Astrocyte of the hippocampus (primary cell): ENCODE measurements at regions not wholly inside any gene's neighbourhood (a gene's known extent, or its start where the extent isn't known, plus 50 kb on each side); places are given as distances from the start of the nearest gene placed in this dataset.
"Not testable (repeated sequence)": the region's sequence is repeated elsewhere in the genome, so short reads cannot be mapped to it uniquely, and the experiment has no call there.

ENCODE experiments used
- DNase-seq: peaks from one replicate; pipeline ENCODE4 v3.0.0; 2011; ENCODE audit warnings: low read depth, low spot score

DNA sequence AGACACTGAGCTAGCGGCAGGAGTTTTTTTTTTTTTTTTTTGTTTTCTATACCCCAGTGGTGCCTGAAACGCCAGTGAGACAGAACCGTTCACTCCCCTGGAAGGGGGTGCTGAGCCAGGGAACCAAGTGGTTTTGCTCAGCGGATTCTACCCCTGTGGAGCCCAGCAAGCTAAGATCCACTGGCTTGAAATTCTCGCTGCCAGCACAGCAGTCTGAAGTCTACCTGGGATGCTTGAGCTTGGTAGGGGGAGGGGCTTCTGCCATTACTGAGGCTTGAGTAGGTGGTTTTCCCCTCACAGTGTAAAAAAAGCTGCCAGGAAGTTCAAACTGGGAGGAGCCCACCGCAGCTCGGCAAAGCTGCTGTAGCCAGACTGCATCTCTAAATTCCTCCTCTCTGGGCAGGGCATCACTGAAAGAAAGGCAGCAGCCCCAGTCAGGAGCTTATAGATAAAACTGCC is 173.0 kb downstream of the DMAC1 start:
- not testable (repeated sequence) for DNase-seq

- DNase-seq, result no peak
Measured at GRCh38 chr9:7622481-7622880, 177.1 kb downstream of the DMAC1 start.

DNA sequence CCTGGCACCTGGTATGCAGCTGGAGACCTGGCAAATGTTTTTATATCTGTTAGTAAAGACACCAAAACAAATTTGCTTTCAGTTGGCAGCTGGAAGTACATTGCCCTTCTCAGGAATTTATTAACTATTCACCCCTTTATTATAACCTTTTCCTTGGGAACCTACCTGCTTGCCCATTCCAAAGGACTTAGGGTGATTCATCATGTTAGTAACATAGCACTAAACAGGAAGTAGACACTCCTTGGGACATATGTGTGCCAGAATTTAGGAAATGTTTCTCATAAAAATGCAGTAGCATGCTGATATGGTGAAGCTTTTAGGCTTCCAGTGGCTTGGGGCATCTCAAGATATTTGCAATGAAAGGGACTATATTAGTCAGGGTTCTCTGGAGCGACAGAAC is 184.2 kb downstream of the DMAC1 start:
- no peak for DNase-seq

DNA sequence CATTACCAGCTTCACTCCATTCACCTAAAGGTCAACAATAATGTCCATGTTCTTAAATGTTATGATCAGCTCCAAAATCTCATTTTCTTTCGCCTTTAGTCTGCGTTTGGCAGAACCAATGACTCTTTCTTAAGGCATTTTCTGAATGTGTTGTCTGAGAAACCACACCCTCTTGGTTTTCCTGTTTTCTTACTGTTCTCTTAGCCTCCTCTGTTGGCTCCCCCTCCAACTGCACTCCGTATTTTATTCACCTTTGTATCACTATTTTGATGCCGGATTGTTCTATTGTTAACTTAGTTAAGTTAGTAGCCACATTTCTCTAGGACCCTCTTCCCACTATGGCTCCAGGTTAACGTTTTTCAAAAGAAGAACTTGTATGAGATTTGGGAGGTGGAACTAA is 185.6 kb downstream of the DMAC1 start:
- no peak for DNase-seq

- no peak for DNase-seq
Measured at GRCh38 chr9:7608261-7608660, 191.3 kb downstream of the DMAC1 start.

DNA sequence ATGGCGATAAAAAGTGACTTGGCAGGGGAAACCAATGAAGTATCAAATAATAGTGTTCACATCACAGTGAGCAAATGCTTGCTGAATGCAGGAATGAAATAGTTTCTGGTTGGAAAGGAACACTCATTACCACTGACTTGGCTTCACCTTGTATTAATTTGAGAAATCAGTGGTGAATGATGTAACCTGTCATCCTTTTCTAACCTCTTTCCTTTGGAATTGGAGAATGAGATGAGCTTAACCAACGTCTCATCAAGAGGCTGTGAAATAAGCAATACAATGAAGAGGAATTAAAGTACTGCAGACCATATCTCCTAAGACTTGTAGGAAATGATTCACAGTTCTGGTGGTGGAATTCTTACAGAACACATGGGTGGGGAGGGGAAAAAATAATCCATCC is 192.2 kb downstream of the DMAC1 start:
- DNase-seq, result peak; percentile 26

- DNase-seq, result peak; percentile 22
Measured at GRCh38 chr9:7606591-7606990, 193.0 kb downstream of the DMAC1 start.

DNA sequence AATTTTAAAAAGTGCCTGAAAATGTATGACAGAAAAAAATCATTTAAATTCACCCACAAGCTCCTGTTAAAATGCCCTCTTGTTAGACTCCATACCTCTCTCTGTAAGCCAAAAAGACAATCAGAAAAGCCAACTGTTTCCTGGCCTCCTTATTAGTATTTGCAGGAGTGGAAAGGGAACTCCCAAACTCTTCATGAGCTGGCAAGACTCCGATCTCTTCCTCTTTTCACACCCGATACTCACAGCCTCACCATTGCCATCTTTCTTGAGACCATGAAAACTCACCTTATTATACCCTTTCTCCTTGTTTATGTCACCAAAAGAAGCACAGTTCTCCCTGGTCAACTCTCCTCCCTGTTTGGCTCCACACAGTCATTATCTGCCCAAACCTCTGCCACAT is 197.8 kb downstream of the DMAC1 start:
- no peak for DNase-seq

- DNase-seq, result no peak
Measured at GRCh38 chr9:7597716-7598115, 201.9 kb downstream of the DMAC1 start.

DNA sequence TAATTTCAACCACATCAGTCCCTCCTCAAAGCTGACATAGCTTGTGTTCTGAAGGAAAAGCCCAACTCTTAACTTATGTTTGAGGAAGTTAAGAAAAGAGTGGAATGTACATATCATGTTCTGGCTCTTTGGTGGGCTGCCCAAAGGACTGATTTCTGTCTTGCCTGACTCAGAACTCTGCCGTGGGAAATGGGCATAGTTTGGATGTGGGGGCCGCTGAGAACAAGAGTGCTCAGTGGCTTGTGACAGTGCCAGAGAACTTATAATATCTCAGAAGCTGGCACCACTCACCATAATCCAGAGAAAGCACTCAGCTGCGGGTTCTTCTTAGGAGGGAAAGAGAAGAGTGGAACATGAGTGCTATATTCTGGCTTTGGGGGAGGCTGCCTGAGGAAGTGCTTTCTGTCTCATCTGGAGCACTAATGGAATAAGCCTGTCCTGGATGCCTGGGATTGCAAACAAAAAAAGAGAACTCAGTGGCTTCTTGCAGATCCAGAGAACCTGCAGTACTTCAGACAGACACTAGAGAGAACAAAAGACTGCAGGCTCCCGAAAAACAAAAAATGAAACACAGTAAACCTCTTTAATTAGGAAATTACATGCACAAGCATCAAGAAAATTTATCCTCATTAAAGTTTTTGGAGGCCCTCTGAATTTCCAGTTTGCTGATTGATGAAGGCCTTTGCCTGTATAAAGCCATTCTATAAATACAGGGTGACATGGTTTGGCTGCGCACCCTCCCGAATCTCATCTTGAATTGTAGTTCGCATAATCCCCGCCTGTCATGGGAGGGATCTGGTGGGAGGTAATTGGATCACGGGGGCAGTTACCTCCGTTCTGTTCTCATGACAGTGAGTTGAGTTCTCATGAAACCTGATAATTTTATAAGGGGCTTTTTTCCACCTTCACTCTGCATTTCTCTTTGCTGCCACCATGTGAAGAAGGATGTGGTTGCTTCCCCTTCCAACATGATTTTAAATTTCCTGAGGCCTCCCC is 207.0 kb downstream of the DMAC1 start:
- DNase-seq, result no peak

DNA sequence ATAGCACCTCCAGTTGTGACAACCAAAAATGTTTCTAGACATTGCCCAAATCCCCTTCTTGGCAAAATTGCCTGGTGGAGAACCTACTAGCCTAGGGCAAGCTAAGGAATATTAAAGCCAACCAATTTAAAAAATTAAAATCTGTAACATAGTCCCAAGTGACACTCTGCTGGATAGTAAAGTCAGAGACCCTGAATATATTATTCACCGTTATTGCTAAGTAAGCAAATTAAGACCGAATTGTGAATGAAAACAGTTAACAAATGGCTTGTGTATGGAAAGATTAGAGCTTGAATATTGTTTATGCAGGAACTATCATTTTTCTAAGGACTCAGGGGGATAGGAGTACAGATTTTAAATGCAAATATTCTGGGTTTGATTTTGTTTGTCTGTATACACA is 208.1 kb downstream of the DMAC1 start:
- no peak for DNase-seq

- DNase-seq, result no peak
Measured at GRCh38 chr9:7580568-7580967, 219.0 kb downstream of the DMAC1 start.

DNA sequence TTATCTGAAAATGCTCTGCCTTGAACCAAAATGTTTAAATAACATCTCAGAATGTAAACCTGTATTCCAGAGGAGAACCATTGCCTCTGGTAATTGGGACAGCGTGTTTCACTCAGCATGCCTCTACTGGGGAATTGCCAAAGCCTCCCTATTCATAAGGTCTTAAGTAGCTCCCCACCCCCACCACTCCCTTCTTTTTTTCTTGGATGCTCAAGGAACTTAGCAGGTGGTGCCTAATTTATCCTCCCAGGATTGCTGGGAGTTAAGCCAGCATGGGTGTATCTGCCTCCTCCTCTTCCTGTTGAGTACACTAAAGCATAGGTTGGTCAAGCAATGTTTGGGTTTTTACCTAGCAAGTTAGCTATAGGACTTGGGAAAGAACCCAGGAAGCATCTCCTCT is 220.2 kb downstream of the DMAC1 start:
- no peak for DNase-seq

DNA sequence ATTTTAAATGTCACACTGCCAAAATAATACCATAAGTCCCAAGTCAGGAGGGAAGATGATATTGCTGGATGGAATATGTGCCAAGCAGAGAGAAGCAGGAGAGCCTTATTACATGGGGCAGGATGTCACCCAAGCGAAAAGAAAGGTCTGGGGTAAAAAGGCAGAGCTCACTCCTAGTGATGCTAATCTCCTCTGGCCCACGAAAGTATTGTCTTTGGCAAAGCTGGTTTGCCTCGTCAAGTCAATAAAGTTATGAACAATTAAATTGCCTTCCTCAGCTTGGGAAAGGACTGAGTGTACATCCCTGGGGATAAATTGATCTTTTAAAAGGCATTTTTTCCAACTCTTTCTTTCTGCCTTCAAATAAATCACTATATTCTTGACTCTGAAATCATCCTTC is 220.6 kb downstream of the DMAC1 start:
- DNase-seq, result no peak

DNA sequence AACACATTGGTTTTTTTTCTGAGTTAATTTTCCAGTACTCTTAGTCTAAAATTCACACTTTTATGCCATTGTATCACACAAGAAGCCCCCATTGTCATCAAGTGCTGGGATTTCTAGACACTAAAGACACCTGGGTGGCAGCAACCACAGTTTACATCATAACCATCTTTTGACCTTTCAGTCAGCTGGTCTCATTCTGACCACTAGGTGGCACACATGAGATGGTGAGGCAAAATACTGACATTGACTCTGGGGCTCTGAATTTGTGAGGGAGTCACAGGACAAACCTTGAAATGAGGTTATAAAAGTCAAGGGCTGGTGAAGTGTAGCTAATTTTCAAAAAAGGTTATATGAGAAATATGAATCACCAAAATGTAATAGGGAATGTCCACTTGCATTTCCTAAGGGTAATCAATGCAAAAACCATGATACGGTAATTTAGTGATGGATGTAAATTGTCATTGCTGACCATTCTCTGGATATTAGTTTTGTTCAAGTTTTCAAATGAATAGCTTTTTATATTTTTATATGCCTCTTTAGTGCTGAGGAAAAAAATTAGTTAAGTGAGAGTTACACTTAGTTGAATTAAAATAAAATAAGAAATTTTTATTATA is 229.4 kb downstream of the DMAC1 start:
- DNase-seq, result peak; percentile 74

DNA sequence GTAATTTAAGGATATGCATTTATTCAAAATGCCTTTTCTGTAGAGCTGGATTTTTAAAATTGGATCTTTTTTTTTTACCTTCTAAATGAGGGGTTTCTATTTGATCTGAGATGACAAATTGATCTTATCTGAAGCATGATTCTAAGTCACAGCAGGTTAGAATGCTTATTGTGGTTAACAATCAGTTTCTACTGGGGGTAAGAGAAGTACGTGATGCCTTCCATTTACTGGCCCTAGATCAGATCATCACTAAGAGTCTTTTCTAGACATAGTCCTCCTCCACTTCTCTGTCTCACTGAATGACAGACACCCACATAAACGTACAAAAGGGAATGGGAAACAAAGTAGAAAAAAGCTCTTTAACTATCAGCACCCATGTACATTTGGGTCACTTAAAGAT is 231.9 kb downstream of the DMAC1 start:
- no peak for DNase-seq

DNA sequence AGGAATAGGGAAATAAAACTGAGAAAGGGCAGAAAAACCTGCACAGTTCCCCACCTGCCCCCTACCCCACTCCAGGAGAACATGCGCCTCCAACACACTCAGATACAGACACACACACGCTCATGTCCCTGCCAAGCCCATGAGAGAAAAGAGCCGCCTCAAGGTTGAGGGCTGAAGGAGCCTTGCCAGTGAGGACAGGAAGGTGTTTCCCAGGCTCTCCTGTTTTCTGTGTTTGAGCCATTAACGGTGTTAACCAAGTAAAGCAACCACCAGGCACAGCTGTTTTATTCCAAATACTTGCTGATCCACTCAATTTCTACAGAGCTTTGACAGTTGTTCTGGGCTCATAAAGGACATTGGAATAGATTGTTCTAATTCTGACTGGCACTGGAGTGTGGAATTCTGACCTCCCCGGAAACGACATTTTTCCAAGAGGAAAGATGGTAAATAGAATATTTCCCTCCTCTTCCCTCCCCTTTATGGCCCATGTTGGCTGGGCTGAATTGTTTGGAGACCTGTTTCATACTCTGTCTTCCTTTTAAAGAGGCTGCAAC is 238.0 kb downstream of the DMAC1 start:
- no peak for DNase-seq

DNA sequence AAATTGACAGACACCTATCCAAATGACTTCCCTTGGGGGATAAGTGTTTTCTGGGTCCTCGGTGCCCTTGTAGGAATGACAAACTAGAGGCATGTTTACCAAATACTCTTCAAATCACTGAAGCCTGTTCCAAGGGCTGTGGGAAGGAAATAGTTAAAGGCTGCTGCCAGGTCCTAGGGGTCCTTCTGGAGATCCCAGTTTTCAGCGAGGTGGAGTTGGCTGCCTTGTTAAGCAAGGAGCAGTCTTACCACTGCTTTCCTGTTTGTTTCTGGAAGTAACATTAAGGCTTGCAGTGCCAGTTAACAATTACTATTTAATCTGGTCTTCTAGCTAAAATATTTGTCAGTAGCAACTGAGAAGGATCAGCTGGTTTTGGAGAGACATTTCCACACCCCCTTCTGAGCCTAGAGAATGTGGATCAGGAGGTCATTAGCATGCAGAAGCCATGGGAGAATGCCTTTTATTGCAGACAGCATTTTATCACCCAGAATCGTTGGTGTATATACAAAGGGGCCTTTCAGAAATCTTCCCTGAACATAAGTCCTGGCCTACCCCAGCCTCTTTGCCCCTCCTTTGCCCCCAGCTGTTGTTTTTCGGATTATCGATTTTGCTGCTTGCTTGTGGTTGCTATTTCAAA is 238.8 kb downstream of the DMAC1 start:
- DNase-seq, result no peak

DNA sequence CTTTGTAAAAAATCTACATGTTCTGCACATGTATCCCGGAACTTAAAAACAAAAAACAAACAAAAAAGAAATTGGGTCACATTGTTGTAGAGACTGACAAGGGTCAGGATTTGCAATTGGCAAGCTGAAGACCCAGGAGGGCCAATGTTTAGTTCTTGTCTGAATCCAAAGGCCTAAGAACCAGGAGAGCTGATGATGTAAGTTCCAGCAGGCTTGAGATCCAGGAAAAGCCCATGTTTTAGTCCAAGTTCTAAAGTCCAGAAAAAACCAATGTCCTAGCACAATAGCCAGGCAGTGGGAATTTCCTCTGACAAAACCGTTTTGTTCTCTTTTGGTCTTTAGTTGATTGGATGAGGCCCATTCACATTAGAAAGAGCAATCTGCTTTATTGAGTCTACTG is 244.9 kb downstream of the DMAC1 start:
- DNase-seq, result no peak

GRCh38 chr9:7552706-7553105 is 246.9 kb downstream of the DMAC1 start:
- not testable (repeated sequence) for DNase-seq

- DNase-seq, result peak; percentile 7
Measured at GRCh38 chr9:7549249-7549648, 250.3 kb downstream of the DMAC1 start.

GRCh38 chr9:7546261-7546660 is 253.3 kb downstream of the DMAC1 start:
- DNase-seq, result no peak
